ENCODE measurements at regions not wholly inside any gene's neighbourhood (a gene's known extent, or its start where the extent isn't known, plus 50 kb on each side); places are given as distances from the start of the nearest gene placed in this dataset.

GRCh38 chr6:140083375-140083774, 708.9 kb upstream of the CITED2 start:
- H3F3A ChIP-seq (ENCODE audit: insufficient read depth), result no peaks in the 10 kb centered on the region
- no peak for TF ChIP-seq EZH2phosphoT487 (conservative IDR thresholded peaks at IDR 0.05; ENCODE audit: low read length)
- TF ChIP-seq, protein P1, sequence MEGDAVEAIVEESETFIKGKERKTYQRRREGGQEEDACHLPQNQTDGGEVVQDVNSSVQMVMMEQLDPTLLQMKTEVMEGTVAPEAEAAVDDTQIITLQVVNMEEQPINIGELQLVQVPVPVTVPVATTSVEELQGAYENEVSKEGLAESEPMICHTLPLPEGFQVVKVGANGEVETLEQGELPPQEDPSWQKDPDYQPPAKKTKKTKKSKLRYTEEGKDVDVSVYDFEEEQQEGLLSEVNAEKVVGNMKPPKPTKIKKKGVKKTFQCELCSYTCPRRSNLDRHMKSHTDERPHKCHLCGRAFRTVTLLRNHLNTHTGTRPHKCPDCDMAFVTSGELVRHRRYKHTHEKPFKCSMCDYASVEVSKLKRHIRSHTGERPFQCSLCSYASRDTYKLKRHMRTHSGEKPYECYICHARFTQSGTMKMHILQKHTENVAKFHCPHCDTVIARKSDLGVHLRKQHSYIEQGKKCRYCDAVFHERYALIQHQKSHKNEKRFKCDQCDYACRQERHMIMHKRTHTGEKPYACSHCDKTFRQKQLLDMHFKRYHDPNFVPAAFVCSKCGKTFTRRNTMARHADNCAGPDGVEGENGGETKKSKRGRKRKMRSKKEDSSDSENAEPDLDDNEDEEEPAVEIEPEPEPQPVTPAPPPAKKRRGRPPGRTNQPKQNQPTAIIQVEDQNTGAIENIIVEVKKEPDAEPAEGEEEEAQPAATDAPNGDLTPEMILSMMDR (IDR thresholded peaks at IDR 0.05; ENCODE audit: insufficient read depth, low read length, poor library complexity, severe bottlenecking), result no peak
- no peak overlapping the region for H3K4me2 ChIP-seq (ENCODE audit: low read depth, low read length, poor library complexity, severe bottlenecking)
- no peaks in the 10 kb centered on the region for H3K9me2 ChIP-seq (replicated peaks; ENCODE audit: insufficient read depth, low read length)
- no peak overlapping the region for H3K27ac ChIP-seq (ENCODE audit: low read depth, low read length)
- no peak overlapping the region for H3K4me3 ChIP-seq (ENCODE audit: insufficient read depth, low read length, poor library complexity, severe bottlenecking)
- H3K27me3 ChIP-seq (ENCODE audit: low read length), result no peaks in the 10 kb centered on the region
- no peak overlapping the region for H2AFZ ChIP-seq (ENCODE audit: low read depth, low read length, severe bottlenecking)
- no peaks in the 10 kb centered on the region for H3K36me3 ChIP-seq (ENCODE audit: low read length)
- H3K9ac ChIP-seq (ENCODE audit: low read length), result no peak overlapping the region
- H4K20me1 ChIP-seq (ENCODE audit: low read depth, low read length), result no peaks in the 10 kb centered on the region
- H3K79me2 ChIP-seq (ENCODE audit: insufficient read depth, low read length), result no peaks in the 10 kb centered on the region
- H3K9me3 ChIP-seq (ENCODE audit: insufficient read depth, low read length), result no peaks in the 10 kb centered on the region

- H3K9ac ChIP-seq (ENCODE audit: low read length), result no peak overlapping the region
- no peaks in the 10 kb centered on the region for H4K20me1 ChIP-seq (ENCODE audit: low read depth, low read length)
- no peak overlapping the region for H3K4me2 ChIP-seq (ENCODE audit: low read depth, low read length, poor library complexity, severe bottlenecking)
- H3K9me2 ChIP-seq (replicated peaks; ENCODE audit: insufficient read depth, low read length), result no peaks in the 10 kb centered on the region
- H3K27me3 ChIP-seq (ENCODE audit: low read length), result no peaks in the 10 kb centered on the region
- H3K9me3 ChIP-seq (ENCODE audit: insufficient read depth, low read length), result no peaks in the 10 kb centered on the region
- no peaks in the 10 kb centered on the region for H3K79me2 ChIP-seq (ENCODE audit: insufficient read depth, low read length)
- no peaks in the 10 kb centered on the region for H3F3A ChIP-seq (ENCODE audit: insufficient read depth)
- no peak overlapping the region for H2AFZ ChIP-seq (ENCODE audit: low read depth, low read length, severe bottlenecking)
- no peaks in the 10 kb centered on the region for H3K36me3 ChIP-seq (ENCODE audit: low read length)
- H3K27ac ChIP-seq (ENCODE audit: low read depth, low read length), result no peak overlapping the region
- H3K4me3 ChIP-seq (ENCODE audit: insufficient read depth, low read length, poor library complexity, severe bottlenecking), result no peak overlapping the region
- TF ChIP-seq, protein P1 (IDR thresholded peaks at IDR 0.05; ENCODE audit: insufficient read depth, low read length, poor library complexity, severe bottlenecking), result no peak
- no peak for TF ChIP-seq EZH2phosphoT487 (conservative IDR thresholded peaks at IDR 0.05; ENCODE audit: low read length)
These were observed 708.4 kb upstream of the CITED2 start for GRCh38 chr6:140082867-140083297.

DNA sequence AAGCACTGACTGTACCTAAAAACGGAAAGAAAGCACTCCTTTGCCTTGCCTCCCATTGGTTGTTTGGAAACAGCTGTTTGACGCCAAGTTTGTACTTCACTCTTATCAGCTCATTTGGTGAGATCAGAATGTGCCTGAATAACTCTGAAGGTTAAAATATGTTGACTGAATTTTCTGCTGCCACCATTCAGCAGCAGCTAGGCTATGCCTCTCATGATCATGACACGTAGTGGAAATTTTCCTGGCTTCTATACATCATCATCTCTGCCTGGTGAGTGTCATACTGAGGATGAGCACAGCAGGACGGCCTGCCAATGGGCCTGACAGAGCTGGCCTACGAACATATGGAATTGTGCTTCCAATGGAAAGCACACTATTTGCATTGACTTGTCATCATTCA, 704.9 kb upstream of the CITED2 start:
- H3K27me3 ChIP-seq (ENCODE audit: low read length), result no peaks in the 10 kb centered on the region
- H3K27ac ChIP-seq (ENCODE audit: low read depth, low read length), result no peak overlapping the region
- H2AFZ ChIP-seq (ENCODE audit: low read depth, low read length, severe bottlenecking), result no peak overlapping the region
- no peaks in the 10 kb centered on the region for H3F3A ChIP-seq (ENCODE audit: insufficient read depth)
- TF ChIP-seq EZH2phosphoT487 (conservative IDR thresholded peaks at IDR 0.05; ENCODE audit: low read length), result no peak
- TF ChIP-seq, protein P1 (IDR thresholded peaks at IDR 0.05; ENCODE audit: insufficient read depth, low read length, poor library complexity, severe bottlenecking), result no peak
- H3K79me2 ChIP-seq (ENCODE audit: insufficient read depth, low read length), result no peaks in the 10 kb centered on the region
- H3K9me2 ChIP-seq (replicated peaks; ENCODE audit: insufficient read depth, low read length), result no peaks in the 10 kb centered on the region
- H3K9ac ChIP-seq (ENCODE audit: low read length), result no peak overlapping the region
- no peak overlapping the region for H3K4me2 ChIP-seq (ENCODE audit: low read depth, low read length, poor library complexity, severe bottlenecking)
- H4K20me1 ChIP-seq (ENCODE audit: low read depth, low read length), result no peaks in the 10 kb centered on the region
- H3K4me3 ChIP-seq (ENCODE audit: insufficient read depth, low read length, poor library complexity, severe bottlenecking), result no peak overlapping the region
- H3K9me3 ChIP-seq (ENCODE audit: insufficient read depth, low read length), result no peaks in the 10 kb centered on the region
- H3K36me3 ChIP-seq (ENCODE audit: low read length), result no peaks in the 10 kb centered on the region
